K562 (cell line): ENCODE measurements at regions not wholly inside any gene's neighbourhood (a gene's known extent, or its start where the extent isn't known, plus 50 kb on each side); places are given as distances from the start of the nearest gene placed in this dataset.

ENCODE experiments used
- ATAC-seq: fragments of 200-7000 bp; cut with Tn5 transposase; 3 replicates; pipeline ENCODE4 v1.9.1; 2020; ENCODE audit warnings: moderate library complexity
- BruUV-seq: library from RNA; stranded (reverse); fragments of 400-500 nt; replicated peaks from 2 replicates; lab custom pipeline; 2021; lab: Mats Ljungman, UMichigan
- CTCF ChIA-PET: fragments of 300-600 bp; formaldehyde crosslinking; extraction: SDS; loops from one replicate; lab custom pipeline; 2021; ENCODE audit warnings: low intra/inter-chr PET ratio; lab: Yijun Ruan, JAX
- POLR2A ChIA-PET: fragments of 300-600, 350-650 bp; sonication (Branson Sonifier 250); formaldehyde crosslinking; extraction: SDS; loops from one replicate; lab custom pipeline; 2021; ENCODE audit warnings: antibody characterized with exemption, inconsistent platforms; lab: Yijun Ruan, JAX
- DNase-seq, 4 experiments: peaks; one replicate each; pipeline versions ENCODE4 v3.0.0 to v3.0.0-alpha.2; 2011 to 2018; ENCODE audit warnings: low spot score in 3 of 4, mixed read lengths in 3 of 4; ENCODE audit errors: extremely low read depth in 1 of 4
- FAIRE-seq: peaks from 2 replicates; lab custom pipeline; 2011; peaks lifted over from hg19 to GRCh38; lab: Jason Lieb, UNC
- H2AFZ ChIP-seq: 2 replicates; pipeline ENCODE4 v1.6.0; 2011; ENCODE audit warnings: low read depth, low read length, control low read depth, inconsistent platforms
- H3K27ac ChIP-seq: fragments of 200-600 bp; 3 replicates; pipeline ENCODE4 v1.8.0; 2011; ENCODE audit warnings: low read depth, mild to moderate bottlenecking, control low read depth, inconsistent platforms, low read length, moderate library complexity, mixed read lengths; ENCODE audit errors: extremely low read depth
- H3K27me3 ChIP-seq, 2 experiments: fragments of 300-600 bp in 1 of 2; 2 replicates in 1 of 2; 3 replicates in 1 of 2; pipeline versions ENCODE4 v1.6.0 to v1.8.0; 2011; ENCODE audit warnings: inconsistent platforms in 2 of 2, low read length in 2 of 2, mild to moderate bottlenecking in 1 of 2, mixed read lengths in 1 of 2, moderate library complexity in 1 of 2; ENCODE audit not compliant: control insufficient read depth in 2 of 2, insufficient read depth in 2 of 2
- H3K36me3 ChIP-seq: fragments of 300-600 bp; 3 replicates; pipeline ENCODE4 v1.8.0; 2011; ENCODE audit warnings: mild to moderate bottlenecking, low read length, inconsistent platforms; ENCODE audit not compliant: control insufficient read depth, insufficient read depth
- H3K4me1 ChIP-seq, 2 experiments: fragments of 200-600 bp in 1 of 2; replicated peaks in 1 of 2; 2 replicates in 1 of 2; 3 replicates in 1 of 2; pipeline versions ENCODE4 v1.5.1 to v1.8.0; 2011; ENCODE audit warnings: inconsistent platforms in 2 of 2, low read length in 2 of 2, mild to moderate bottlenecking in 1 of 2, mixed read lengths in 1 of 2, moderate library complexity in 1 of 2; ENCODE audit not compliant: control insufficient read depth in 2 of 2, insufficient read depth in 2 of 2
- H3K4me2 ChIP-seq: 2 replicates; pipeline ENCODE4 v1.6.1; 2011; ENCODE audit warnings: low read length, control low read depth, inconsistent platforms, mixed read lengths; ENCODE audit not compliant: insufficient read depth
- H3K4me3 ChIP-seq: fragments of 200-600 bp; sonication (generic), shearing (Covaris generic); 2 replicates; pipeline ENCODE4 v1.5.1; 2016; ENCODE audit warnings: control low read depth, inconsistent platforms
- H3K79me2 ChIP-seq: fragments of 200-600 bp; 3 replicates; pipeline ENCODE4 v1.8.0; 2011; ENCODE audit warnings: low read length, inconsistent platforms; ENCODE audit not compliant: control insufficient read depth, insufficient read depth
- H3K9ac ChIP-seq, 2 experiments: 2 replicates each; pipeline versions ENCODE4 v1.6.0 to v1.6.1; 2011; ENCODE audit warnings: low read depth in 2 of 2, low read length in 2 of 2, control low read depth in 1 of 2, inconsistent platforms in 1 of 2, mild to moderate bottlenecking in 1 of 2, mixed read lengths in 1 of 2; ENCODE audit not compliant: insufficient read depth in 1 of 2
- H3K9me1 ChIP-seq: one replicate; pipeline ENCODE4 v1.6.0; 2011; ENCODE audit warnings: inconsistent platforms, mild to moderate bottlenecking, low read length, moderate library complexity; ENCODE audit not compliant: control insufficient read depth, insufficient read depth
- H3K9me3 ChIP-seq: replicated peaks from 2 replicates; pipeline ENCODE4 v1.5.1; 2011; ENCODE audit warnings: low read depth, low read length, inconsistent platforms; ENCODE audit not compliant: control insufficient read depth, insufficient read depth
- H4K20me1 ChIP-seq: replicated peaks from 2 replicates; pipeline ENCODE4 v1.6.1; 2011; ENCODE audit warnings: low read length, inconsistent platforms, mixed read lengths; ENCODE audit not compliant: control insufficient read depth, insufficient read depth
- CTCFL ChIP-seq: IDR thresholded peaks from 2 replicates; pipeline ENCODE4 v1.6.1; 2011; ENCODE audit warnings: borderline replicate concordance, low read depth, mild to moderate bottlenecking, moderate library complexity, low read length; ENCODE audit not compliant: insufficient read depth, poor library complexity, severe bottlenecking
- NRF1 ChIP-seq, 2 experiments: fragments of 450-650 bp; IDR thresholded peaks in 1 of 2; conservative IDR thresholded peaks in 1 of 2; 2 replicates each; pipeline ENCODE4 v1.6.1; 2014; ENCODE audit warnings: mild to moderate bottlenecking in 2 of 2
- PURB ChIP-seq: sonication (generic); formaldehyde crosslinking; IDR thresholded peaks from 2 replicates; pipeline ENCODE4 v1.9.0; 2021; ENCODE audit warnings: low read depth, mild to moderate bottlenecking, missing genetic modification reagents
- WGBS: fragments of 100-300 bp; shearing (Covaris generic); methylation state at CpG from one replicate; pipeline ENCODE4 v1.1.6; 2016; ENCODE audit warnings: low coverage, mixed read lengths; ENCODE audit not compliant: insufficient coverage; ENCODE audit errors: missing lambda C conversion rate; 5-methylcytosine and 5-hydroxymethylcytosine counted together
- in situ Hi-C: fragments of 300-500 bp; cut with MboI; formaldehyde crosslinking; loops from 4 replicates; pipeline ENCODE4 v1.15.0; 2018; ENCODE audit warnings: inconsistent platforms, mixed read lengths
- intact Hi-C: fragments of 100-400 bp; cut with micrococcal nuclease; formaldehyde crosslinking; loops from 2 replicates; pipeline ENCODE4 v1.14.2; 2022
- TF ChIP-seq, protein P1 (sequence below), 3 experiments: fragments of 200-800 bp in 1 of 3; sonication (Bioruptor generic) in 1 of 3; sonication (generic) in 1 of 3; formaldehyde crosslinking in 1 of 3; IDR thresholded peaks; 2 replicates each; pipeline versions ENCODE4 v1.6.1 to v1.8.0; 2016 to 2022; ENCODE audit warnings: mild to moderate bottlenecking in 2 of 3, missing compliant biosample characterization in 2 of 3, missing genetic modification characterization in 2 of 3, missing genetic modification reagents in 1 of 3

DNA sequence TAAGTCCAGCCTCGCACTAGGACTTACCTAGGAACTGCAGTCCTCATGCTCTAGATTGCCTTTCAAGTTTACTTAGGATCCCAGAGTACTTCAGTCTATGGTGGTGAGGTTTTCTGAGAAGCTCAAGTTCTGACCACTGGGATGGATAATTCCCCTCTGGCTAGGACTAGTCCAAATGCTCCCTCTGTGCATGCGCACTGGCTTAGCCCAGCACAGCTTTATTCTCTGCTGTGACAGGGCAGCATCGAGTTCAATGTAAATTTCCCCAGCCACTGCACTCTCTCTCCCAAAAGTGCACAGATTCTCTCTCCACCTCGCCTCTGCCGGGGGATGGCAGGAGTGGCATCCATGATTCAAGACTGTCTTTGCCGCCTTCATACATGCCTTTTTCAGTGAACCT, 241.6 kb downstream of the ZNF326 start:
- POLR2A ChIA-PET = no interaction called here
- in situ Hi-C loops = no loop called here

More for the DNA sequence above, 241.6 kb downstream of the ZNF326 start:
- no peak overlapping the region for H3K4me3 ChIP-seq
- no peaks in the 10 kb centered on the region for H3K4me1 ChIP-seq
- peaks cover 3% of the 10 kb centered on the region for H3K9me1 ChIP-seq
- H3K79me2 ChIP-seq = no peaks in the 10 kb centered on the region
- FAIRE-seq = no peak
- H3K9me3 ChIP-seq = no peaks in the 10 kb centered on the region
- no peak overlapping the region for H3K4me2 ChIP-seq
- WGBS = 2% methylated on average over 6 of the region's 6 CpGs
- ATAC-seq = no peak
- no peaks in the 10 kb centered on the region for H3K27me3 ChIP-seq
- CTCF ChIA-PET = no interaction called here
- no TSS peak for BruUV-seq
- no peak overlapping the region for H3K27ac ChIP-seq
- no peak overlapping the region for H3K9ac ChIP-seq
- H3K36me3 ChIP-seq = no peaks in the 10 kb centered on the region
- DNase-seq = no peak
- no peaks in the 10 kb centered on the region for H4K20me1 ChIP-seq
- intact Hi-C loops = no loop called here
- no peak overlapping the region for H2AFZ ChIP-seq
- no peak for TF ChIP-seq CTCFL
- TF ChIP-seq, protein P1, sequence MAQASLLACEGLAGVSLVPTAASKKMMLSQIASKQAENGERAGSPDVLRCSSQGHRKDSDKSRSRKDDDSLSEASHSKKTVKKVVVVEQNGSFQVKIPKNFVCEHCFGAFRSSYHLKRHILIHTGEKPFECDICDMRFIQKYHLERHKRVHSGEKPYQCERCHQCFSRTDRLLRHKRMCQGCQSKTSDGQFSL (CRISPR knock-in tag; IDR thresholded peaks at IDR 0.05) = no peak
- TF ChIP-seq, protein P1 (tag; IDR thresholded peaks at IDR 0.05) = no peak
- peak; percentile 69 to 70 for TF ChIP-seq NRF1 (conservative IDR thresholded peaks at IDR 0.05 in 1 of 2, IDR thresholded peaks at IDR 0.05 in 1 of 2)
- no peak for TF ChIP-seq PURB (CRISPR knock-in tag)
